Thymus (tissue), 11 donors: ENCODE measurements at regions not wholly inside any gene's neighbourhood (a gene's known extent, or its start where the extent isn't known, plus 50 kb on each side); places are given as distances from the start of the nearest gene placed in this dataset.

ENCODE experiments used
- DNase-seq, 9 donors: peaks; one replicate each; pipeline ENCODE4 v3.0.0-alpha.2; 2013; ENCODE audit warnings: low spot score in 9 of 9, low read depth in 6 of 9, missing footprints in 1 of 9
- H3K27ac ChIP-seq, 2 donors: one replicate each; pipeline ENCODE4 v1.5.1; 2013; ENCODE audit warnings: control low read depth in 1 of 2, low read depth in 1 of 2, low read length in 1 of 2, mild to moderate bottlenecking in 1 of 2, moderate library complexity in 1 of 2
- H3K27me3 ChIP-seq, 2 donors: one replicate each; pipeline ENCODE4 v1.5.1; 2013; ENCODE audit warnings: low read length in 1 of 2; ENCODE audit not compliant: control insufficient read depth in 2 of 2, insufficient read depth in 1 of 2
- H3K36me3 ChIP-seq, 2 donors: one replicate each; pipeline ENCODE4 v1.5.1; 2013; ENCODE audit warnings: low read length in 1 of 2, mild to moderate bottlenecking in 1 of 2, moderate library complexity in 1 of 2; ENCODE audit not compliant: control insufficient read depth in 2 of 2, insufficient read depth in 2 of 2
- H3K4me1 ChIP-seq, 2 donors: one replicate each; pipeline ENCODE4 v1.5.1; 2013; ENCODE audit warnings: low read length in 2 of 2; ENCODE audit not compliant: control insufficient read depth in 2 of 2, insufficient read depth in 2 of 2
- H3K4me3 ChIP-seq, 2 donors: one replicate each; pipeline ENCODE4 v1.5.1; 2013; ENCODE audit warnings: low read length in 2 of 2, control low read depth in 1 of 2, mild to moderate bottlenecking in 1 of 2
- H3K9me3 ChIP-seq, 2 donors: one replicate each; pipeline ENCODE4 v1.5.1; 2013; ENCODE audit warnings: low read length in 1 of 2, mild to moderate bottlenecking in 1 of 2; ENCODE audit not compliant: control insufficient read depth in 2 of 2, insufficient read depth in 1 of 2
- WGBS: extraction: QIAGEN DNeasy Blood & Tissue Kit; methylation state at CpG from one replicate; pipeline ENCODE4 v1.1.7; 2013; 5-methylcytosine and 5-hydroxymethylcytosine counted together
- donor health status: healthy.

GRCh38 chr13:37944081-37944868, 74.7 kb upstream of the TRPC4 start:
- WGBS, result 87% methylated on average over 10 of the region's 10 CpGs
- no peaks in the 10 kb centered on the region for H3K27me3 ChIP-seq

GRCh38 chr13:37942929-37943328, 73.4 kb upstream of the TRPC4 start:
- no peaks in the 10 kb centered on the region for H3K4me1 ChIP-seq
- H3K27me3 ChIP-seq, result no peaks in the 10 kb centered on the region
- peaks cover 0 to 3% of the 10 kb centered on the region in 2 donors for H3K9me3 ChIP-seq
- DNase-seq, result no peak
- H3K4me3 ChIP-seq, result no peak overlapping the region
- no peaks in the 10 kb centered on the region for H3K36me3 ChIP-seq
- H3K27ac ChIP-seq, result no peak overlapping the region

More at GRCh38 chr13:37944081-37944868, 74.7 kb upstream of the TRPC4 start:
- Histone ChIP-seq H3K27ac (no peak overlapping the region), H3K9me3 (peaks cover 0 to 3% of the 10 kb centered on the region in 2 donors), H3K4me1 (no peaks in the 10 kb centered on the region), H3K36me3 (no peaks in the 10 kb centered on the region), H3K4me3 (no peak overlapping the region)
- no peak for DNase-seq

- WGBS, result 81% methylated on average over 25 of the region's 25 CpGs
- no peaks in the 10 kb centered on the region for H3K9me3 ChIP-seq
- no peaks in the 10 kb centered on the region for H3K4me1 ChIP-seq
- no peak overlapping the region for H3K4me3 ChIP-seq
- DNase-seq, result no peak
- H3K27me3 ChIP-seq, result no peaks in the 10 kb centered on the region
- H3K36me3 ChIP-seq, result no peaks in the 10 kb centered on the region
- no peak overlapping the region for H3K27ac ChIP-seq
These were observed 65.0 kb upstream of the TRPC4 start for GRCh38 chr13:37934339-37935191.

- Histone ChIP-seq H3K36me3 (no peaks in the 10 kb centered on the region), H3K4me3 (no peak overlapping the region), H3K9me3 (no peaks in the 10 kb centered on the region), H3K27me3 (no peaks in the 10 kb centered on the region), H3K4me1 (no peaks in the 10 kb centered on the region), H3K27ac (no peak overlapping the region)
- DNase-seq, result no peak
- WGBS, result 86% methylated on average over 4 of the region's 4 CpGs
These were observed 59.7 kb upstream of the TRPC4 start for GRCh38 chr13:37929308-37929707.

GRCh38 chr13:37927561-37927960, 58.0 kb upstream of the TRPC4 start:
- WGBS, result 80% methylated on average over 4 of the region's 4 CpGs
- H3K4me1 ChIP-seq, result no peaks in the 10 kb centered on the region

GRCh38 chr13:37925878-37926473, 56.4 kb upstream of the TRPC4 start:
- WGBS, result 92% methylated on average over 7 of the region's 7 CpGs
- DNase-seq, result no peak
- no peaks in the 10 kb centered on the region for H3K9me3 ChIP-seq
- H3K27ac ChIP-seq, result no peak overlapping the region
- no peaks in the 10 kb centered on the region for H3K27me3 ChIP-seq
- H3K36me3 ChIP-seq, result no peaks in the 10 kb centered on the region
- H3K4me3 ChIP-seq, result no peak overlapping the region
- no peaks in the 10 kb centered on the region for H3K4me1 ChIP-seq

More at GRCh38 chr13:37927561-37927960, 58.0 kb upstream of the TRPC4 start:
- Histone ChIP-seq H3K9me3 (no peaks in the 10 kb centered on the region), H3K27ac (no peak overlapping the region), H3K27me3 (no peaks in the 10 kb centered on the region), H3K4me3 (no peak overlapping the region), H3K36me3 (no peaks in the 10 kb centered on the region)
- no peak for DNase-seq

- H3K36me3 ChIP-seq, result no peaks in the 10 kb centered on the region
- no peak overlapping the region for H3K27ac ChIP-seq
These were observed 53.7 kb upstream of the TRPC4 start for GRCh38 chr13:37923236-37923635.

GRCh38 chr13:37919329-37919880, 49.8 kb upstream of the TRPC4 start:
- WGBS, result 91% methylated on average over 4 of the region's 4 CpGs
- no peak for DNase-seq
- no peak overlapping the region for H3K27ac ChIP-seq

More at GRCh38 chr13:37923236-37923635, 53.7 kb upstream of the TRPC4 start:
- Histone ChIP-seq H3K27me3 (no peaks in the 10 kb centered on the region), H3K4me1 (no peaks in the 10 kb centered on the region), H3K4me3 (no peak overlapping the region), H3K9me3 (no peaks in the 10 kb centered on the region)
- no peak for DNase-seq

More at GRCh38 chr13:37919329-37919880, 49.8 kb upstream of the TRPC4 start:
- no peaks in the 10 kb centered on the region for H3K9me3 ChIP-seq
- H3K27me3 ChIP-seq, result no peaks in the 10 kb centered on the region
- no peaks in the 10 kb centered on the region for H3K4me1 ChIP-seq
- H3K36me3 ChIP-seq, result no peaks in the 10 kb centered on the region
- no peak overlapping the region for H3K4me3 ChIP-seq
